ENCODE measurements at regions not wholly inside any gene's neighbourhood (a gene's known extent, or its start where the extent isn't known, plus 50 kb on each side); places are given as distances from the start of the nearest gene placed in this dataset.

GRCh38 chr4:175419236-175419718 lies 392.8 kb downstream of the GPM6A start (continued):
- TF ChIP-seq CBX8 (IDR thresholded peaks at IDR 0.05; ENCODE audit: borderline replicate concordance, extremely low read depth, low read depth, low read length, poor library complexity, severe bottlenecking): no peak

- DNase-seq (ENCODE audit: extremely low read depth in 1 of 4, low spot score in 3 of 4): no peak
- TF ChIP-seq RBM22 (IDR thresholded peaks at IDR 0.05; ENCODE audit: low read depth, low read length, poor library complexity, severe bottlenecking) (no peak), SMAD4 (CRISPR knock-in tag; conservative IDR thresholded peaks at IDR 0.05) (no peak), MAFG (tag; conservative IDR thresholded peaks at IDR 0.05) (no peak), ZNF408 (CRISPR knock-in tag; IDR thresholded peaks at IDR 0.05; ENCODE audit: low read depth) (no peak), FUS (optimal IDR thresholded peaks at IDR 0.05; ENCODE audit: low read depth, low read length) (no peak), FOXJ2 (tag; IDR thresholded peaks at IDR 0.05) (no peak), CHD2 (IDR thresholded peaks at IDR 0.05; ENCODE audit: low read depth, low read length) (no peak)
- Histone ChIP-seq H3K4me2 (ENCODE audit: insufficient read depth, low read length) (no peak overlapping the region), H3K79me2 (ENCODE audit: control insufficient read depth, insufficient read depth, low read length) (no peaks in the 10 kb centered on the region), H3K9me1 (ENCODE audit: control insufficient read depth, insufficient read depth, low read length) (no peaks in the 10 kb centered on the region), H3K9me3 (replicated peaks; ENCODE audit: control insufficient read depth, insufficient read depth, low read depth, low read length) (no peaks in the 10 kb centered on the region), H3K27me3 (ENCODE audit: control insufficient read depth in 2 of 2, insufficient read depth in 2 of 2, low read length in 2 of 2) (no peaks in the 10 kb centered on the region), H3K4me3 (no peak overlapping the region), H3K36me3 (ENCODE audit: control insufficient read depth, insufficient read depth, low read length) (no peaks in the 10 kb centered on the region), H3K9ac (ENCODE audit: insufficient read depth in 1 of 2, low read depth in 2 of 2, low read length in 2 of 2) (no peak overlapping the region), H2AFZ (ENCODE audit: low read depth, low read length) (no peak overlapping the region), H3K4me1 (replicated peaks in 1 of 2; ENCODE audit: control insufficient read depth in 2 of 2, insufficient read depth in 2 of 2, low read length in 2 of 2) (no peaks in the 10 kb centered on the region), H4K20me1 (replicated peaks; ENCODE audit: control insufficient read depth, insufficient read depth, low read length) (no peaks in the 10 kb centered on the region), H3K27ac (ENCODE audit: extremely low read depth, low read depth, low read length) (no peak overlapping the region)
- WGBS (ENCODE audit: insufficient coverage, low coverage, missing lambda C conversion rate): 3% methylated on average over 3 of the region's 3 CpGs
- in situ Hi-C loops (cut with MboI) (no loop called here), intact Hi-C loops (cut with micrococcal nuclease) (no loop called here)
- BruUV-seq (replicated peaks): no TSS peak
- no peak for FAIRE-seq
- POLR2A ChIA-PET: no interaction called here
- CTCF ChIA-PET (ENCODE audit: low intra/inter-chr PET ratio): no interaction called here
- ATAC-seq: no peak
Observed at GRCh38 chr4:175421506-175421905, 390.6 kb downstream of the GPM6A start.

Data from K562 (cell line).